ENCODE measurements at regions not wholly inside any gene's neighbourhood (a gene's known extent, or its start where the extent isn't known, plus 50 kb on each side); places are given as distances from the start of the nearest gene placed in this dataset.
A peak's percentile ranks its signal among the peaks of the same experiment; 100 is the strongest.

DNA sequence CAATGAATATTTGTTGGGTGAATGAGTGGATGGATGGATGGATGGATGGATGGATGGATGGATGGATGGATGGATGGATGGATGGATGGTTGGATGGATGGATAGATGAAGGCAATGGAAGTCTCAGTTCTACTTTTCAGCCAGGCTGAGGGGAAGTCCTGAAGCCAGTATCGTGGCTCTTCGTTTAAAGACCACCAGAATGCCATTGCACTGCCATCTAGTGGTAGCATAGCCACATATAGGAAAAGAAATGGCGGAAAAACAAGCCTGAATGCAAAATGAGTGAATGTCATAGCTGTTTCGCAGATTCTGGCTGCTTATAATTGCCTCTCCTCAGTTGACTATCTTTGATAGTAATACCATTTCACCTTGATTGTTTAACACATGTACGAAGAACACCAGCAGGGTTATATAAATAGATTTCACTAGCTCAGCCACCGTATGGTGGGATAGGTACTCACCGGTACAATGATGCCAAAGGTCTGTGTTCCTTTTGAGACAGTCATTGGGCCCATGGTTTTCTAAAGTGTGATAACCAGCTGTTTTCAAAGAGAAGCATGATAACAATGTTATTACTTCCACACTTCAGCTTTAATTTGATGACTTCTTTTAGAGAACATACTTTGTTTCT lies 62.3 kb upstream of the GREB1L start:
- Histone ChIP-seq H3K9me3 (ENCODE audit: control insufficient read depth in 4 of 4, low read length in 3 of 4) (no peaks in the 10 kb centered on the region), H3K27ac (ENCODE audit: low read depth in 1 of 2, low read length in 2 of 2) (no peak overlapping the region), H3K4me1 (ENCODE audit: control insufficient read depth in 4 of 4, insufficient read depth in 4 of 4, low read length in 3 of 4) (peaks cover 0 to 11% (median 8%) of the 10 kb centered on the region in 4 donors), H3K9ac (ENCODE audit: low read depth in 1 of 2, low read length in 2 of 2) (no peak overlapping the region), H3K27me3 (ENCODE audit: control insufficient read depth in 4 of 4, insufficient read depth in 4 of 4, low read length in 3 of 4) (no peaks in the 10 kb centered on the region), H3K36me3 (ENCODE audit: control insufficient read depth in 4 of 4, insufficient read depth in 3 of 4, low read depth in 1 of 4, low read length in 3 of 4) (no peaks in the 10 kb centered on the region), H3K4me3 (ENCODE audit: low read depth in 1 of 3, low read length in 3 of 3) (no peak overlapping the region)
- WGBS, result 46% methylated on average over 7 of the region's 7 CpGs
- TF ChIP-seq, protein P1, sequence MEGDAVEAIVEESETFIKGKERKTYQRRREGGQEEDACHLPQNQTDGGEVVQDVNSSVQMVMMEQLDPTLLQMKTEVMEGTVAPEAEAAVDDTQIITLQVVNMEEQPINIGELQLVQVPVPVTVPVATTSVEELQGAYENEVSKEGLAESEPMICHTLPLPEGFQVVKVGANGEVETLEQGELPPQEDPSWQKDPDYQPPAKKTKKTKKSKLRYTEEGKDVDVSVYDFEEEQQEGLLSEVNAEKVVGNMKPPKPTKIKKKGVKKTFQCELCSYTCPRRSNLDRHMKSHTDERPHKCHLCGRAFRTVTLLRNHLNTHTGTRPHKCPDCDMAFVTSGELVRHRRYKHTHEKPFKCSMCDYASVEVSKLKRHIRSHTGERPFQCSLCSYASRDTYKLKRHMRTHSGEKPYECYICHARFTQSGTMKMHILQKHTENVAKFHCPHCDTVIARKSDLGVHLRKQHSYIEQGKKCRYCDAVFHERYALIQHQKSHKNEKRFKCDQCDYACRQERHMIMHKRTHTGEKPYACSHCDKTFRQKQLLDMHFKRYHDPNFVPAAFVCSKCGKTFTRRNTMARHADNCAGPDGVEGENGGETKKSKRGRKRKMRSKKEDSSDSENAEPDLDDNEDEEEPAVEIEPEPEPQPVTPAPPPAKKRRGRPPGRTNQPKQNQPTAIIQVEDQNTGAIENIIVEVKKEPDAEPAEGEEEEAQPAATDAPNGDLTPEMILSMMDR (IDR thresholded peaks at IDR 0.05; ENCODE audit: low read depth, low read length, missing input control), result peak; percentile 53
- TF ChIP-seq RAD21 (IDR thresholded peaks at IDR 0.05), result peak; percentile 74 to 83
- TF ChIP-seq YY1 (IDR thresholded peaks at IDR 0.05), result peak; percentile 37
- no peak for TF ChIP-seq GABPA (IDR thresholded peaks at IDR 0.05 in 1 of 2, conservative IDR thresholded peaks at IDR 0.05 in 1 of 2)
- no peak for TF ChIP-seq FOXA1 (IDR thresholded peaks at IDR 0.05)
- DNase-seq (ENCODE audit: low spot score), result no peak

DNA sequence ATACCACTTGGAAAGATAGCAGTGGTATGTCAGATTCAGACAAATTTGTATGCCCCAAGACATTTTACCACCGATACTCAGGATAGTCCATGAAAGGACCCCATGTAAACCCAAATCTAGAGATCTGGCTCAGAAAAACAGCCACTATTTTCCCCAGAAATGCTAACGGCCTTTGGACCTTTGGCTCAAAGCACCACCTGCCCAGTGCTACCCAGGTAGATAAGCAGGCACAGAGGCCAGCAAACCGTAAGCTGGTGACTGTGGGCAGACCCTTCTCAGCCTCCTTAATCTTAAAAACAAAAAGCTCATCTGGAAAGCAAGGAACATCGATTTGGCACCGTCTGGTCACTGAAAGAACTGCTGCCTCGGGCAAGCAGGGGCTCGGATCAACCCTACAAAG lies 61.4 kb upstream of the GREB1L start:
- no peak for DNase-seq (ENCODE audit: low spot score)
- Histone ChIP-seq H3K36me3 (ENCODE audit: control insufficient read depth in 4 of 4, insufficient read depth in 3 of 4, low read depth in 1 of 4, low read length in 3 of 4) (no peaks in the 10 kb centered on the region), H3K4me3 (ENCODE audit: low read depth in 1 of 3, low read length in 3 of 3) (no peak overlapping the region), H3K9me3 (ENCODE audit: control insufficient read depth in 4 of 4, low read length in 3 of 4) (no peaks in the 10 kb centered on the region), H3K27me3 (ENCODE audit: control insufficient read depth in 4 of 4, insufficient read depth in 4 of 4, low read length in 3 of 4) (no peaks in the 10 kb centered on the region), H3K9ac (ENCODE audit: low read depth in 1 of 2, low read length in 2 of 2) (no peak overlapping the region), H3K27ac (ENCODE audit: low read depth in 1 of 2, low read length in 2 of 2) (no peak overlapping the region), H3K4me1 (ENCODE audit: control insufficient read depth in 4 of 4, insufficient read depth in 4 of 4, low read length in 3 of 4) (peaks cover 0 to 11% (median 8%) of the 10 kb centered on the region in 4 donors)
- WGBS, result 50% methylated on average over 7 of the region's 7 CpGs
- TF ChIP-seq SP1 (IDR thresholded peaks at IDR 0.05) (peak; percentile 30), TAF1 (conservative IDR thresholded peaks at IDR 0.05) (no peak), HNF4G (IDR thresholded peaks at IDR 0.05) (peak; percentile 37), RXRA (IDR thresholded peaks at IDR 0.05) (no peak), HNF4A (conservative IDR thresholded peaks at IDR 0.05) (peak; percentile 77 to 80)

DNA sequence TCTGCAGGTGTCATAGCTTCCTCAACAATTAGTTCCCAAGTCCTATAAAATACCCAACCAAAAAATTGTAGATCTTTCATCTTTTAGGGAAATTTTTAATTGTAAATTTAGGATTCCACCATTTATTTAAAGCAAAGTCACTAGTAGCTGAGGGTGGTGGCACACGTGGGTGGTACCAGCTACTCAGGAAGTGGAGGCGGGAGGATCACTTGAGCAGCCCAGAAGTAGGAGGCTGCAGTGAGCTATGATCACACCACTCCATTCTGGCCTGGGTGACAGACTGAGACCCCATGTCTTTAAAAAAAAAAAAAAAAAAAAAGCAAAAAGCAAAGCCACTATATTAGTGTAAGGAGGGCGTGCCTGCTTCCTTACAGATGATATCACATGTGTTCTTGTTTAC lies 60.3 kb upstream of the GREB1L start:
- no peak for DNase-seq (ENCODE audit: low spot score)
- TF ChIP-seq FOXA1 (IDR thresholded peaks at IDR 0.05) (no peak), HNF4A (conservative IDR thresholded peaks at IDR 0.05) (no peak), JUND (IDR thresholded peaks at IDR 0.05) (no peak), EGR1 (IDR thresholded peaks at IDR 0.05; ENCODE audit: low read depth in 2 of 2) (no peak), GABPA (IDR thresholded peaks at IDR 0.05 in 1 of 2, conservative IDR thresholded peaks at IDR 0.05 in 1 of 2) (no peak), HNF4G (IDR thresholded peaks at IDR 0.05) (no peak), FOXA2 (IDR thresholded peaks at IDR 0.05) (no peak), NR2F2 (IDR thresholded peaks at IDR 0.05) (no peak), TAF1 (conservative IDR thresholded peaks at IDR 0.05) (no peak), SP1 (IDR thresholded peaks at IDR 0.05) (no peak)
- TF ChIP-seq, protein P1 (IDR thresholded peaks at IDR 0.05; ENCODE audit: low read depth, low read length, missing input control), result no peak
- TF ChIP-seq, protein P2, sequence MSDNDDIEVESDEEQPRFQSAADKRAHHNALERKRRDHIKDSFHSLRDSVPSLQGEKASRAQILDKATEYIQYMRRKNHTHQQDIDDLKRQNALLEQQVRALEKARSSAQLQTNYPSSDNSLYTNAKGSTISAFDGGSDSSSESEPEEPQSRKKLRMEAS (IDR thresholded peaks at IDR 0.05), result no peak
- TF ChIP-seq, protein P3, sequence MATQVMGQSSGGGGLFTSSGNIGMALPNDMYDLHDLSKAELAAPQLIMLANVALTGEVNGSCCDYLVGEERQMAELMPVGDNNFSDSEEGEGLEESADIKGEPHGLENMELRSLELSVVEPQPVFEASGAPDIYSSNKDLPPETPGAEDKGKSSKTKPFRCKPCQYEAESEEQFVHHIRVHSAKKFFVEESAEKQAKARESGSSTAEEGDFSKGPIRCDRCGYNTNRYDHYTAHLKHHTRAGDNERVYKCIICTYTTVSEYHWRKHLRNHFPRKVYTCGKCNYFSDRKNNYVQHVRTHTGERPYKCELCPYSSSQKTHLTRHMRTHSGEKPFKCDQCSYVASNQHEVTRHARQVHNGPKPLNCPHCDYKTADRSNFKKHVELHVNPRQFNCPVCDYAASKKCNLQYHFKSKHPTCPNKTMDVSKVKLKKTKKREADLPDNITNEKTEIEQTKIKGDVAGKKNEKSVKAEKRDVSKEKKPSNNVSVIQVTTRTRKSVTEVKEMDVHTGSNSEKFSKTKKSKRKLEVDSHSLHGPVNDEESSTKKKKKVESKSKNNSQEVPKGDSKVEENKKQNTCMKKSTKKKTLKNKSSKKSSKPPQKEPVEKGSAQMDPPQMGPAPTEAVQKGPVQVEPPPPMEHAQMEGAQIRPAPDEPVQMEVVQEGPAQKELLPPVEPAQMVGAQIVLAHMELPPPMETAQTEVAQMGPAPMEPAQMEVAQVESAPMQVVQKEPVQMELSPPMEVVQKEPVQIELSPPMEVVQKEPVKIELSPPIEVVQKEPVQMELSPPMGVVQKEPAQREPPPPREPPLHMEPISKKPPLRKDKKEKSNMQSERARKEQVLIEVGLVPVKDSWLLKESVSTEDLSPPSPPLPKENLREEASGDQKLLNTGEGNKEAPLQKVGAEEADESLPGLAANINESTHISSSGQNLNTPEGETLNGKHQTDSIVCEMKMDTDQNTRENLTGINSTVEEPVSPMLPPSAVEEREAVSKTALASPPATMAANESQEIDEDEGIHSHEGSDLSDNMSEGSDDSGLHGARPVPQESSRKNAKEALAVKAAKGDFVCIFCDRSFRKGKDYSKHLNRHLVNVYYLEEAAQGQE (IDR thresholded peaks at IDR 0.05), result no peak
- H3K4me1 ChIP-seq (ENCODE audit: control insufficient read depth in 4 of 4, insufficient read depth in 4 of 4, low read length in 3 of 4), result peaks cover 0 to 11% (median 8%) of the 10 kb centered on the region in 4 donors
- no peak overlapping the region for H3K9ac ChIP-seq (ENCODE audit: low read depth in 1 of 2, low read length in 2 of 2)
- H3K9me3 ChIP-seq (ENCODE audit: control insufficient read depth in 4 of 4, low read length in 3 of 4), result no peaks in the 10 kb centered on the region
- no peak overlapping the region for H3K27ac ChIP-seq (ENCODE audit: low read depth in 1 of 2, low read length in 2 of 2)
- 84% methylated on average over 3 of the region's 3 CpGs for WGBS
- H3K4me3 ChIP-seq (ENCODE audit: low read depth in 1 of 3, low read length in 3 of 3), result no peak overlapping the region
- no peaks in the 10 kb centered on the region for H3K36me3 ChIP-seq (ENCODE audit: control insufficient read depth in 4 of 4, insufficient read depth in 3 of 4, low read depth in 1 of 4, low read length in 3 of 4)
- H3K27me3 ChIP-seq (ENCODE audit: control insufficient read depth in 4 of 4, insufficient read depth in 4 of 4, low read length in 3 of 4), result no peaks in the 10 kb centered on the region

Data from liver (tissue), 8 donors.